22Rv1 (cell line): ENCODE measurements at regions not wholly inside any gene's neighbourhood (a gene's known extent, or its start where the extent isn't known, plus 50 kb on each side); places are given as distances from the start of the nearest gene placed in this dataset.

Experiments
- ZFX ChIP-seq: fragments of 450-650 bp; IDR thresholded peaks from 2 replicates; pipeline ENCODE4 v1.6.1; 2017; ENCODE audit warnings: antibody characterized with exemption, borderline replicate concordance
- TF ChIP-seq, protein P1 (sequence below): fragments of 450-650 bp; IDR thresholded peaks from 2 replicates; pipeline ENCODE4 v1.5.1; 2017; ENCODE audit warnings: mild to moderate bottlenecking

DNA sequence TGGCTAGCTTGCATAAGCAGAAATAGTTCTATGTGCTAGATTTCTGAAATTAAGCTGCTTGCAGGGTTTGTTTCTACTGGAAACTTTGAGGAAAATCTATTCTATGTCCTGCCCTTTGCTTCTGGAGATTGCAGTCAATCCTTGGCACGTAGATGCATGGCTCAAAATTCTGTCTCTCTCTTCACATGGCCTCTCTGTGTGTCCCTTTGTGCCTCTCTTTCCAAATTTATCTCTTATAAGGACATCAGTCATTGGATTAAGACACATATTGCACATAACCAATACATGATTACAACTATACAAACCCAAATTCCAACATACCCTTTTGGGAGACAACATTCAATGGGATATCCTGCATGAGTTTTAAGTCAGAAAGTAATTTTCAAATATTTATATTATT is 744.3 kb upstream of the CTNND2 start:
- TF ChIP-seq, protein P1, sequence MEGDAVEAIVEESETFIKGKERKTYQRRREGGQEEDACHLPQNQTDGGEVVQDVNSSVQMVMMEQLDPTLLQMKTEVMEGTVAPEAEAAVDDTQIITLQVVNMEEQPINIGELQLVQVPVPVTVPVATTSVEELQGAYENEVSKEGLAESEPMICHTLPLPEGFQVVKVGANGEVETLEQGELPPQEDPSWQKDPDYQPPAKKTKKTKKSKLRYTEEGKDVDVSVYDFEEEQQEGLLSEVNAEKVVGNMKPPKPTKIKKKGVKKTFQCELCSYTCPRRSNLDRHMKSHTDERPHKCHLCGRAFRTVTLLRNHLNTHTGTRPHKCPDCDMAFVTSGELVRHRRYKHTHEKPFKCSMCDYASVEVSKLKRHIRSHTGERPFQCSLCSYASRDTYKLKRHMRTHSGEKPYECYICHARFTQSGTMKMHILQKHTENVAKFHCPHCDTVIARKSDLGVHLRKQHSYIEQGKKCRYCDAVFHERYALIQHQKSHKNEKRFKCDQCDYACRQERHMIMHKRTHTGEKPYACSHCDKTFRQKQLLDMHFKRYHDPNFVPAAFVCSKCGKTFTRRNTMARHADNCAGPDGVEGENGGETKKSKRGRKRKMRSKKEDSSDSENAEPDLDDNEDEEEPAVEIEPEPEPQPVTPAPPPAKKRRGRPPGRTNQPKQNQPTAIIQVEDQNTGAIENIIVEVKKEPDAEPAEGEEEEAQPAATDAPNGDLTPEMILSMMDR = no peak
- no peak for TF ChIP-seq ZFX
